ENCODE measurements at regions not wholly inside any gene's neighbourhood (a gene's known extent, or its start where the extent isn't known, plus 50 kb on each side); places are given as distances from the start of the nearest gene placed in this dataset.
A peak's percentile ranks its signal among the peaks of the same experiment; 100 is the strongest.

DNA sequence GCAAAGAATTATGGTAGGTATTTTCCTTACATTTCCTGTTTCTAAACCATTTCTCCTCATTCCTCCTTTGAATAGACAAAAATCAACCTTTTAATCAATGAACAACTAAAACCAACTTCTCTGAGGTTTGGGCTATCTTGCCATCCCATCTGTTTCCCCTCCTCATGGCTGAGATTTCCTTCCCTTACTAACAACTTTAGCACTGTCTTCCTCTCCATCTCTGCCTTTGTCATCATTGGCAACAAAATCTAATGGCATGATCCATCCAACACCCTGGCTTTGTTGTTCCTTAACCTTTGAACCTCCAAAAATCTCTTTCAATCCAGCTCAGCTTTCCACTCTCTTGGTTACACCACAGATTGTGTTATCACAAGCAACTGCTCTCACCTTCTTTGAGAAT lies 95.3 kb upstream of the FAM136A start:
- no peak for DNase-seq (ENCODE audit: low spot score)

- DNase-seq (ENCODE audit: low spot score) = no peak
These were observed 94.7 kb upstream of the FAM136A start for GRCh38 chr2:70396612-70397011.

- DNase-seq (ENCODE audit: low spot score) = no peak
These were observed 92.0 kb upstream of the FAM136A start for GRCh38 chr2:70393881-70394280.

DNA sequence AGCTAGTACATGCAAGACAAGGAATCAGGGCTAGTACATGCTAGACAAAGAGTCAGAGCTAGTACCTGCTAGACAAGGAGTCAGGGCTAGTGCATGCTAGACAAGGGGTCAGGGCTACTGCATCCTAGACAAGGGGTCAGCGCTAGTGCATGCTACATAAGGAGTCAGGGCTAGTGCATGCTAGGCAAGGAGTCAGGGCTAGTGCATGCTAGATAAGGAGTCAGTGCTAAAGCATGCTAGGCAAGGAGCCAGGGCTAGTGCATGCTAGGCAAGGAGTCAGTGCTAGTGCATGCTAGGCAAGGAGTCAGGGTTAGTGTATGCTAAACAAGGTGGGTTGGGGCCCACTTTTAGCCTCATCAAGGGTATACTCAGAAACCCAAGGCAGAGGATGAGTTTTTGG lies 90.1 kb upstream of the FAM136A start:
- DNase-seq (ENCODE audit: low spot score) = no peak

DNA sequence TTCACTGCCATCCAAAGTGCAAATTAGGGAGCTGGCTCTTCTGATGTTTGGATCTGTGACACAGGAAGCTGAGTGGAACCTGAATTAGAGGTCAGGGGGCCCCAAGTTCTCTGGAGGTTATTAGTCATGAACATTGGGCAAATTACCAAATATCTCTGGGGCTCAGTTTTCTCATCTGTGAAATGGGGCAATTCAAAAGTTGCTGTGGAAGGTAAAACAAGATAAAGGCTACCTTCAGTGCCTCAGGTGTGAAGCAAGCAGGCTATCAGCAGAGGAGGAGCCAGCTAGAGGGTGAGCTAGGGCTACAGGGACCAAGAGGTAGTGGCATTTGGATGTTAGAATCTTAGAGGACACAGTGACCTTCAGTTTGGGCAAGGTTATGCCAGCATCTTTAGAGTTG lies 89.4 kb upstream of the FAM136A start:
- no peak for DNase-seq (ENCODE audit: low spot score)

- no peak for DNase-seq (ENCODE audit: low spot score)
These were observed 86.9 kb upstream of the FAM136A start for GRCh38 chr2:70388813-70389212.

- no peak for DNase-seq (ENCODE audit: low spot score)
These were observed 86.3 kb upstream of the FAM136A start for GRCh38 chr2:70388128-70388527.

GRCh38 chr2:70385966-70386595 lies 84.2 kb upstream of the FAM136A start:
- peak; percentile 57 for DNase-seq (ENCODE audit: low spot score)

- DNase-seq (ENCODE audit: low spot score) = no peak
These were observed 83.3 kb upstream of the FAM136A start for GRCh38 chr2:70385204-70385603.

DNA sequence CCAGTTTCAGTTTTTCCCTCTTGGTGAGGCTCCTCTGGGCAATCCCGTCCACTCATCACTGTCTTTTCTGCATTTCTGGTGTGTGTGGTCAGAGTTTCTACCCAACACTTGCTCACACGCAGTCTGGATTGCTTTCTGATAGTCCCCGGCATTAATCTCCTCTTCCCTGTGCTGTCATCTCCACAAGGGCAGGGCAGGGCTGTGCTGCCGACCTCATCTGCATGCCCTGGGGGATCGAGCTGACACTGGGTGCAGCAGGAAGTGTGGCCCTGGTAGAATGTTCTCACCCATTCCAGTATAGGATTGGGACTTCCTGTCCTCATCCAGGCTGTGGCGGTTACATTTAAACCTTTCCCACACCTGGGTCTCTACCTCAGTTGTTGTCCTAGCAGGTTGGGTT lies 80.0 kb upstream of the FAM136A start:
- DNase-seq (ENCODE audit: low spot score) = peak; percentile 27

GRCh38 chr2:70381235-70381634 lies 79.4 kb upstream of the FAM136A start:
- no peak for DNase-seq (ENCODE audit: low spot score)

DNA sequence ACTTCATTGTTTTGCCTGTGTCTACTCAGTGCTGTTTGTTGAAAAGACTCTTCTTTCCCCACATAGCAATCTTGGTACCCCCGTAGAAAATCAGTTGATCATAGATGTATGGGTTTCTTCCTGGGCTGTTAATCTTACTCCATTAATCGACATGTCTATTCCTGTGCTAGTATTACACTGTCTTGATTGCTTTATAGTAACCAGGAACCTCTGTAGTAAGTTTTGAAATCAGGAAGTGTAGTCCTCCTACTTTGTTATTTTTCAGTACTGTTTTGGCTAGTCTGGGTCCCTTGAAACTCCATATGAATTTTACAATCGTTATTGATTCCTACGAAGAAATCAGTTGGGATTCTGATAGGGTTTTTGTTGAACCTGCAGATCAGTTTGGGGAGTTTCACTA lies 78.8 kb upstream of the FAM136A start:
- DNase-seq (ENCODE audit: low spot score) = no peak

DNA sequence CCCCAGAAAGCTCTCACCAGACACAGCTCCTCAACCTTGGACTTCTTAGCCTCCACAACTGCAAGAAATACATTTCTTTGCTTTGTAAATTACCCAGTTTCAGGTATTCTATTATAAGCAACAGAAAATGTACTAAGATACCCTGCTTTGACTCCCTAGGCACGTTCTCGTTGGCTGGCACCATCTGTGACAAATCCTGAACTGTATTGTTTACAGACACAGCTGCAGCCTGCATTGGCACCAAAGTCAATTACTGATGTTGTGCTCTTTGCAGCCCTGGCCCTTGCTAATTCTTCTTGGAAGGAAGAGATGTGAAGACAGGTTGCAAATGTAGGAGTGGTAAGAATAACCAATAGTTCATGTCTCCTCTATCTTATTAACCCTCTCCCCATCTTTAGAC lies 72.7 kb upstream of the FAM136A start:
- no peak for DNase-seq (ENCODE audit: low spot score)

DNA sequence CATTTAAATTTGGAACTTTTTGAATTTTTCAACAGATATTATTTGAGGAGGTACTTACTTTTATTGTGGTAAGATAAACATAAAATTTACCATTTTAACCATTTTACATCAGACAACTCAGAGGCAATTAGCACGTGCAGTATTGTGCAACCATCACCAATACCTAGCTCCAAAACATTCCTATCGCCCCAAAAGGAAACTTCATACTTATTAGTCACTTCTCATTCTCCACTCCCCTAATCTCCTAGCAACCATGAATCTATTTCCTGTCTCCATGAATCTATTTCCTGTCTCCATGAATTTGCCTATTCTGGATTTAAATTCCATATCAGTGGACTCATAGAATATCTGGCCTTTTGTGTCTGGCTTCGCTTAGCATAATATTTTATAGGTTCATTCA lies 69.9 kb upstream of the FAM136A start:
- DNase-seq (ENCODE audit: low spot score) = peak; percentile 48

DNA sequence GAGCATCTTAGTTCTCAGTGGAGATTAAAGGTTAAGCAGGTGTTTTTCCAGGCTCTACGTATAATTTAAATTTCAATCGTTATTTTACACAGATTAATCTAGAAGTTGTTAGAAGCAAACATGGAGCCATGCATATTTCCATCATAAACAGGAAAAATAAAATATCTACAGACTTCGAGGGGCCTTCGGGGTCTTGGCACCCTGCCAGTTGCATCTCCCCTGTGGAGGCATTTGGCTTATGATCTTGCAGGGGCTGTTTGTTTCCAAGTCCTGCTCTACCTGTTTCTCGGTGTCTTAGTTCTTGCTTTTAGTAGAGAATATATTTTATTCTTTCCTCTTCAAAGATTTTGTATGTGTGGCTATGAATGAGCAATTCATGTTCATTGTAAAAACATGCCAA lies 67.2 kb upstream of the FAM136A start:
- no peak for DNase-seq (ENCODE audit: low spot score)

DNA sequence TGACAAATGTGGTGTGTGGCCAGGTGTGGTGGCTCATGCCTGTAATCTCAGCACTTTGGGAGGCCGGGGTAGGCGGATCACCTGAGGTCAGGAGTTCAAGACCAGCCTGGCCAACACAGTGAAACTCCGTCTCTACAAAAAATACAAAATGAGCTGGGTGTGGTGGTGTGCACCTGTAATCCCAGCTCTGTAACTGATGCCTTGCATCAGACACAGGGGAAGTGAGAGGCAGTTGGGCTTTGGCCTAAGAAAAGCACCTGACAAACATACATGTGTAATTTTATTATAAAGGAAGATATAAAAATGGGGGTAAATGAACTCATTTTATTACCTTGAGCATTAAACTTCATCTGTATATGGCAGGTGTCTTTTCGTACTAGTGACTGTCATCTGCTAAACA lies 66.7 kb upstream of the FAM136A start:
- DNase-seq (ENCODE audit: low spot score) = no peak

- DNase-seq (ENCODE audit: low spot score) = no peak
These were observed 66.0 kb upstream of the FAM136A start for GRCh38 chr2:70367722-70368323.

DNA sequence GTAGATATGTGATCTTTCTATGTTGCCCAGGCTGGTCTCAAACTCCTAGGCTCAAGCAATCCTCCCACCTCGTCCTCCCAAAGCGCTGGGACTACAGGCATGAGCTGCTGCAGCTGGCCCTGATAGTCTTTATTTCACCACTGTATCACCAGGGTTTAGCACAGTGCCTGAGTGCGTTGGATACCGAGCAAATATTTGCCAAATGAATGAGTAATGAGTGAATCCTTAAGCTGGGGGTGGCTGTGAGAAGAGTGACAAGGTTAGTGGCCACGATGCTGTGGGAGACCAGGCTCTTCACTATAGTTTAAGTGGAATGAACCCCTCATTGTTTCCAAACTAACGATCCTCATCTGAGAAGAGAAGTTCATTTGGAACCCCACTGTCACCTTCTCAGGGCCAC lies 60.8 kb upstream of the FAM136A start:
- DNase-seq (ENCODE audit: low spot score) = no peak

DNA sequence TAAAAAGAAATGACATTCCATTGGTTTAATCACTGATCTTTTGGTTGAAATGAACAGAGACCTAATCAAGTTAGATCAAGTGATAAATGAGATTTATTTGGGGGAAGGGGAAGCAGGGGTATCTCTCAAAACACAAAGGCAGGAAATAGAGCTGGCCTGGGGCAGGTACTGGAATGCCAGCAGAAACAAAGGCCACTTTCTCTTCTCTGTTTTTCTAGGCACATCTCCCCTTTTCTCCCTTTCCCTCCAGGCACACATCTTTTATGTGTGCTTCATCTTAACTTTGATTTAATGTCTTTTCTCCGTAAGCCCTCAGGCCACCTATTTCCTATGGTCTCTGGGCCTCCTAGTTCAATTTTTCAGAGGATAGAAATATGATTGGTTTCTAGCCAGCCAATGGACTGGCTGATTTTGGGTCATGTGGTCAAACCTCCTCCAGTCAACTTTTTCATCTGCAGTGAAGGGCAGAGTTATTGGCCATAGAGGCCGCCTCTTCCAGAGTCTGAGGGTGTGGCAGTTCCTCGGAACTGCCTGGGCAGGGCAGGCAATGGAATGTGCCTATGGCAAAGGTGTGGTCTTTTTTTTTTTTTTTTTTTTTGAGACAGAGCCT lies 58.9 kb upstream of the FAM136A start:
- no peak for DNase-seq (ENCODE audit: low spot score)

DNA sequence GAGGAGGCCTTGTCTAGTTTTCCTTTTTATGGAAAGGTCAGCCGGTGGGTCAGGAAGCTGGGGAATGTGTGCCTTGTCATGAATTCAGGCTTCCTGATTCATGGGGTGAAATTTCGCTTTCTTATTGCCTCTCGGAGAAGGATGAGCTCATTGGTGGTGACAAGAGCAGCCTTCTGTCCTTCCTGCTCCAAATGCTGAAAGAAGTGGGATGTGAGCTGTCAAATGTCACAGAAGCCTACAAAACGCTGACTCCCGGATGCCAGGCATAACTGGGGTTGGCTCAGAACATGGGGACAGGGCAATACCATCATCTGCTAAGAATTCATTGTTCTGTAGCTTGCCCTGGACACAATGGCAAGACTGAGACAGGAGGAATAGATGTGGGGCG lies 55.8 kb upstream of the FAM136A start:
- DNase-seq (ENCODE audit: low spot score) = peak; percentile 21

- no peak for DNase-seq (ENCODE audit: low spot score)
These were observed 55.2 kb upstream of the FAM136A start for GRCh38 chr2:70356941-70357683.

- DNase-seq (ENCODE audit: low spot score) = peak; percentile 35
These were observed 52.5 kb upstream of the FAM136A start for GRCh38 chr2:70354264-70354949.
